ENCODE measurements at regions not wholly inside any gene's neighbourhood (a gene's known extent, or its start where the extent isn't known, plus 50 kb on each side); places are given as distances from the start of the nearest gene placed in this dataset.

- no peak for ATAC-seq
- TF ChIP-seq REST (IDR thresholded peaks at IDR 0.05; ENCODE audit: unreplicated experiment): no peak
- no peak for TF ChIP-seq POLR2AphosphoS5 (IDR thresholded peaks at IDR 0.05; ENCODE audit: low read depth)
- no peak for TF ChIP-seq ZNF331 (CRISPR knock-in tag; IDR thresholded peaks at IDR 0.05; ENCODE audit: low read depth)
- TF ChIP-seq ZNF114 (CRISPR knock-in tag; IDR thresholded peaks at IDR 0.05): no peak
- no peak for TF ChIP-seq STAT1 (IDR thresholded peaks at IDR 0.05; ENCODE audit: unreplicated experiment)
- TF ChIP-seq EZH2phosphoT487 (IDR thresholded peaks at IDR 0.05; ENCODE audit: unreplicated experiment): no peak
- TF ChIP-seq ZNF462 (CRISPR knock-in tag; IDR thresholded peaks at IDR 0.05): no peak
- TF ChIP-seq CTCF (conservative IDR thresholded peaks at IDR 0.05; ENCODE audit: low read depth in 2 of 2): no peak
- no peak overlapping the region for H3K4me3 Mint-ChIP-seq
- H3K27me3 ChIP-seq (ENCODE audit: insufficient read depth): no peaks in the 10 kb centered on the region
- H3K27me3 Mint-ChIP-seq (ENCODE audit: insufficient read depth, low read depth, poor library complexity): no peaks in the 10 kb centered on the region
- no peaks in the 10 kb centered on the region for H3F3A ChIP-seq (replicated peaks; ENCODE audit: low read depth)
- no peak overlapping the region for H3K27ac ChIP-seq (ENCODE audit: low read depth)
- H4K20me1 ChIP-seq (replicated peaks; ENCODE audit: insufficient read depth): no peaks in the 10 kb centered on the region
- H3K9me2 ChIP-seq (ENCODE audit: insufficient read depth): no peaks in the 10 kb centered on the region
- no peaks in the 10 kb centered on the region for H3K36me3 Mint-ChIP-seq (ENCODE audit: low read depth)
- no peaks in the 10 kb centered on the region for H3K4me1 ChIP-seq (ENCODE audit: insufficient read depth)
- H3K27ac Mint-ChIP-seq: no peak overlapping the region
- no peak overlapping the region for H3K4me2 ChIP-seq
- H3K4me1 Mint-ChIP-seq: no peaks in the 10 kb centered on the region
- H3K4me3 ChIP-seq: no peak overlapping the region
- no peaks in the 10 kb centered on the region for H3K79me2 ChIP-seq (replicated peaks; ENCODE audit: insufficient read depth)
- H3K9me3 Mint-ChIP-seq: no peaks in the 10 kb centered on the region
- H2AFZ ChIP-seq: no peak overlapping the region
- H3K36me3 ChIP-seq (ENCODE audit: insufficient read depth): no peaks in the 10 kb centered on the region
- DNase-seq (ENCODE audit: low spot score): no peak
Observed at GRCh38 chr1:90476411-90476810, 240.7 kb downstream of the BARHL2 start.

All from GM23338 (cell line).